ENCODE measurements at regions not wholly inside any gene's neighbourhood (a gene's known extent, or its start where the extent isn't known, plus 50 kb on each side); places are given as distances from the start of the nearest gene placed in this dataset.

DNA sequence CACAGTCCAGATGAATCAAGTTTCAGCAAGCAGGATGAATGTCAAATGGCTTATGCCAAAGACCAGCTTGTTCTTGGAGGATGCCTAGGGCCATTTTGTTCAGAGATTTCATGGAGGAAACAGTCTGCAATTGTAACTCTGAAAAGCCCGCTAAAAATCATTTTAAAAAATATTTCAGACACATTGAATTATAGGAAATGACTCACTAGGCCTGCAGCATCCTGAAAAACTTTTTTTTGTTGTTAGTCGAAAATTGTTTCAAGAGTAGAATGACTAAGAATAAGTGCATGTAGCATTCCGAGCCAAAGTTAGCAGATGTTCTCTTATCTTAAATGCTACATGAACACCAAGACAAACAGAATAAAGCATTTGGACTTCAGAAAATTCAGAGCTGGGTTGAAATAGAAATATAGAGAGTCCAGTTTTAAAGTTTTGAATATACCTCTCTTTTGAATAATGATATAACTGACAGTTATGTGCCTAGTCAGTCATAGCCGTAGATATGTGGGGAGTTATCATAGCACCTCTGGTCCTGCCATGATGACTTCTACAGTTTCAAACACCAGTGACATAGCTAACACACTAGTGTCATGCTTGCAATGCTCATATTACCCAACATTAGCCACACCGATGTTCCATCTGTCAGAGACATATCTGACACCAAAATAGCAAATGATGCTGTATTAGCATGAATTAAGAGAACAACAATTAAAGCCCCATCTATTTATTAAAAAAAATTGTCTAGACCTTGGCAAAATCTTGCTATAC, 1462.8 kb upstream of the GBE1 start:
- H3K79me2 ChIP-seq (ENCODE audit: control insufficient read depth, insufficient read depth, low read length), result no peaks in the 10 kb centered on the region
- H4K20me1 ChIP-seq (replicated peaks; ENCODE audit: control insufficient read depth, insufficient read depth, low read length), result no peaks in the 10 kb centered on the region
- H3K27me3 ChIP-seq (ENCODE audit: control insufficient read depth in 2 of 2, insufficient read depth in 2 of 2, low read length in 2 of 2), result no peaks in the 10 kb centered on the region
- 0% methylated on average over 5 of the region's 5 CpGs for WGBS (ENCODE audit: insufficient coverage, low coverage, missing lambda C conversion rate)
- no peaks in the 10 kb centered on the region for H3K9me3 ChIP-seq (replicated peaks; ENCODE audit: control insufficient read depth, insufficient read depth, low read depth, low read length)
- ChIA-PET POLR2A (no interaction called here), CTCF (ENCODE audit: low intra/inter-chr PET ratio) (no interaction called here)
- H3K27ac ChIP-seq (ENCODE audit: extremely low read depth, low read depth, low read length), result no peak overlapping the region
- no peaks in the 10 kb centered on the region for H3K36me3 ChIP-seq (ENCODE audit: control insufficient read depth, insufficient read depth, low read length)
- no peaks in the 10 kb centered on the region for H3K9me1 ChIP-seq (ENCODE audit: control insufficient read depth, insufficient read depth, low read length)
- DNase-seq (ENCODE audit: extremely low read depth in 1 of 4, low spot score in 3 of 4), result no peak
- intact Hi-C loops (cut with micrococcal nuclease) (no loop called here), in situ Hi-C loops (cut with MboI) (no loop called here)
- no peak overlapping the region for H3K9ac ChIP-seq (ENCODE audit: insufficient read depth in 1 of 2, low read depth in 2 of 2, low read length in 2 of 2)
- no peak overlapping the region for H2AFZ ChIP-seq (ENCODE audit: low read depth, low read length)
- FAIRE-seq, result no peak
- no peak overlapping the region for H3K4me3 ChIP-seq
- TF ChIP-seq TRIM24 (IDR thresholded peaks at IDR 0.05) (no peak), ZNF175 (CRISPR knock-in tag; IDR thresholded peaks at IDR 0.05; ENCODE audit: low read depth) (no peak)
- TF ChIP-seq, protein P1, sequence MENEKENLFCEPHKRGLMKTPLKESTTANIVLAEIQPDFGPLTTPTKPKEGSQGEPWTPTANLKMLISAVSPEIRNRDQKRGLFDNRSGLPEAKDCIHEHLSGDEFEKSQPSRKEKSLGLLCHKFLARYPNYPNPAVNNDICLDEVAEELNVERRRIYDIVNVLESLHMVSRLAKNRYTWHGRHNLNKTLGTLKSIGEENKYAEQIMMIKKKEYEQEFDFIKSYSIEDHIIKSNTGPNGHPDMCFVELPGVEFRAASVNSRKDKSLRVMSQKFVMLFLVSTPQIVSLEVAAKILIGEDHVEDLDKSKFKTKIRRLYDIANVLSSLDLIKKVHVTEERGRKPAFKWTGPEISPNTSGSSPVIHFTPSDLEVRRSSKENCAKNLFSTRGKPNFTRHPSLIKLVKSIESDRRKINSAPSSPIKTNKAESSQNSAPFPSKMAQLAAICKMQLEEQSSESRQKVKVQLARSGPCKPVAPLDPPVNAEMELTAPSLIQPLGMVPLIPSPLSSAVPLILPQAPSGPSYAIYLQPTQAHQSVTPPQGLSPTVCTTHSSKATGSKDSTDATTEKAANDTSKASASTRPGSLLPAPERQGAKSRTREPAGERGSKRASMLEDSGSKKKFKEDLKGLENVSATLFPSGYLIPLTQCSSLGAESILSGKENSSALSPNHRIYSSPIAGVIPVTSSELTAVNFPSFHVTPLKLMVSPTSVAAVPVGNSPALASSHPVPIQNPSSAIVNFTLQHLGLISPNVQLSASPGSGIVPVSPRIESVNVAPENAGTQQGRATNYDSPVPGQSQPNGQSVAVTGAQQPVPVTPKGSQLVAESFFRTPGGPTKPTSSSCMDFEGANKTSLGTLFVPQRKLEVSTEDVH (IDR thresholded peaks at IDR 0.05; ENCODE audit: low read depth, partially characterized antibody), result no peak
- no peak overlapping the region for H3K4me2 ChIP-seq (ENCODE audit: insufficient read depth, low read length)
- ATAC-seq, result no peak
- no peaks in the 10 kb centered on the region for H3K4me1 ChIP-seq (replicated peaks in 1 of 2; ENCODE audit: control insufficient read depth in 2 of 2, insufficient read depth in 2 of 2, low read length in 2 of 2)
- no TSS peak for BruUV-seq (replicated peaks)
